ENCODE measurements at regions not wholly inside any gene's neighbourhood (a gene's known extent, or its start where the extent isn't known, plus 50 kb on each side); places are given as distances from the start of the nearest gene placed in this dataset.

DNA sequence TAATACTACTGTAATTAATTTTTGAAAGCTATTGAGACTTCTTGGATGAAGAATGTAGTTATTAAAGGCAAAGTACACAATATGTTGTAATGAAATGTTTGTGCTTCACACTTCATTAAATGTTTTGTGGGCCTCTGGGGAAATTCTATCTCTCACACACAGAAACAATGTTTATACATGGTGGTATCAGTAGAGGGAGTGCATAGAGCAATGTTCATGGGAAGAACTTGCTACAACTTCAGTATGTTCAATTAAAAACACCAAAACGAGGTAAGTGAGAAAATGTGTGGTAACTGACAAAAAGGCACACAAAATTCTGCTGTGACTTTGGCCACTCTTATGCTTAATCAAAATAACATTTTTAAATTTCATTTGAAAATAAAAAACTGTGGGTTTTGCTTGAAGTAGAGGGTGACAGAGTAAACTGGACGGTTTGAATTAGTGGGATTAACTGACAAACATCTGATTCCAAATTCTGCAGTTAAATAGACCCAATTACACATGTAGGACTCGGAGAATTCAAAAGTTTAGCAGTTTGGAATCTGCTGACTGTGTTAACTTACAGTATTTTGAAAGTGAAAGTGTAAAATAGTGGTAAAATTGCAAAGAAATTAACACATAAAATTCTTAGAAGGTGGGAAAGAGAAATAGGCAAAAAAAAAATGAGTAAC, 111.4 kb upstream of the TTC29 start:
- WGBS, 2 donors (ENCODE audit: extremely low coverage in 2 of 2, insufficient read length in 2 of 2, insufficient replicate concordance in 1 of 2): no CpG with 5 or more reads among the region's 3 CpGs
- H3K4me1 ChIP-seq (ENCODE audit: control insufficient read depth in 2 of 2, insufficient read depth in 1 of 2, low read depth in 1 of 2, low read length in 2 of 2): peaks cover 19 to 33% of the 10 kb centered on the region in 2 donors
- no peak overlapping the region for H3K9ac ChIP-seq (ENCODE audit: low read depth, low read length, poor library complexity)
- H2AFZ ChIP-seq (ENCODE audit: low read length): peak overlapping the region; percentile 70
- no peak overlapping the region for H2BK120ac ChIP-seq (ENCODE audit: low read depth, low read length)
- DNase-seq (ENCODE audit: low spot score): no peak
- H3K18ac ChIP-seq (ENCODE audit: low read length): no peak overlapping the region
- no peak overlapping the region for H4K8ac ChIP-seq (ENCODE audit: low read depth, low read length)
- H4K91ac ChIP-seq (ENCODE audit: low read depth, low read length, poor library complexity): no peak overlapping the region
- H3K4me3 ChIP-seq (ENCODE audit: low read length in 2 of 2): no peak overlapping the region
- H2AK5ac ChIP-seq (ENCODE audit: low read depth, low read length): no peak overlapping the region
- H3K36me3 ChIP-seq (replicated peaks in 1 of 2; ENCODE audit: control insufficient read depth in 2 of 2, insufficient read depth in 2 of 2, low read length in 2 of 2): no peaks in the 10 kb centered on the region
- no peak overlapping the region for H3K14ac ChIP-seq (ENCODE audit: low read length)
- no peak overlapping the region for H2BK12ac ChIP-seq (ENCODE audit: low read length)
- H3K9me3 ChIP-seq (replicated peaks in 1 of 2; ENCODE audit: control insufficient read depth in 2 of 2, insufficient read depth in 1 of 2, low read depth in 1 of 2, low read length in 2 of 2): peaks cover 1 to 3% of the 10 kb centered on the region in 2 donors
- no peak overlapping the region for H3K23ac ChIP-seq (ENCODE audit: low read depth, low read length, poor library complexity)
- no peak overlapping the region for H3K27ac ChIP-seq (replicated peaks; ENCODE audit: low read length)
- no peak overlapping the region for H2BK15ac ChIP-seq (ENCODE audit: low read length)
- H3K27me3 ChIP-seq (ENCODE audit: control insufficient read depth in 3 of 3, insufficient read depth in 3 of 3, low read depth in 1 of 3, low read length in 3 of 3): no peaks in the 10 kb centered on the region
- H3K4ac ChIP-seq (ENCODE audit: low read length): no peak overlapping the region
- H3K4me2 ChIP-seq (ENCODE audit: insufficient read depth, low read length, poor library complexity, severe bottlenecking): no peak overlapping the region
- no peaks in the 10 kb centered on the region for H3K79me1 ChIP-seq (ENCODE audit: low read depth, low read length)
- H2BK5ac ChIP-seq (ENCODE audit: low read length): no peak overlapping the region

- no CpG with 5 or more reads among the region's 7 CpGs for WGBS, 2 donors (ENCODE audit: extremely low coverage in 2 of 2, insufficient read length in 2 of 2, insufficient replicate concordance in 1 of 2)
- Histone ChIP-seq H2AK5ac (ENCODE audit: low read depth, low read length) (no peak overlapping the region), H3K4me1 (ENCODE audit: control insufficient read depth in 2 of 2, insufficient read depth in 1 of 2, low read depth in 1 of 2, low read length in 2 of 2) (peaks cover 18 to 39% of the 10 kb centered on the region in 2 donors), H2AFZ (ENCODE audit: low read length) (peak overlapping the region; percentile 70), H3K4me3 (ENCODE audit: low read length in 2 of 2) (no peak overlapping the region), H3K9ac (ENCODE audit: low read depth, low read length, poor library complexity) (no peak overlapping the region), H3K27ac (replicated peaks; ENCODE audit: low read length) (no peak overlapping the region), H3K18ac (ENCODE audit: low read length) (no peak overlapping the region), H3K79me1 (ENCODE audit: low read depth, low read length) (no peaks in the 10 kb centered on the region), H4K8ac (ENCODE audit: low read depth, low read length) (no peak overlapping the region), H2BK12ac (ENCODE audit: low read length) (no peak overlapping the region), H3K4me2 (ENCODE audit: insufficient read depth, low read length, poor library complexity, severe bottlenecking) (no peak overlapping the region), H4K91ac (ENCODE audit: low read depth, low read length, poor library complexity) (no peak overlapping the region), H3K27me3 (ENCODE audit: control insufficient read depth in 3 of 3, insufficient read depth in 3 of 3, low read depth in 1 of 3, low read length in 3 of 3) (no peaks in the 10 kb centered on the region), H3K23ac (ENCODE audit: low read depth, low read length, poor library complexity) (no peak overlapping the region), H3K14ac (ENCODE audit: low read length) (no peak overlapping the region), H2BK120ac (ENCODE audit: low read depth, low read length) (no peak overlapping the region), H3K9me3 (replicated peaks in 1 of 2; ENCODE audit: control insufficient read depth in 2 of 2, insufficient read depth in 1 of 2, low read depth in 1 of 2, low read length in 2 of 2) (peaks cover 0 to 3% of the 10 kb centered on the region in 2 donors), H2BK5ac (ENCODE audit: low read length) (no peak overlapping the region), H3K36me3 (replicated peaks in 1 of 2; ENCODE audit: control insufficient read depth in 2 of 2, insufficient read depth in 2 of 2, low read length in 2 of 2) (no peaks in the 10 kb centered on the region), H3K4ac (ENCODE audit: low read length) (no peak overlapping the region), H2BK15ac (ENCODE audit: low read length) (no peak overlapping the region)
- no peak for DNase-seq (ENCODE audit: low spot score)
Observed at GRCh38 chr4:147057611-147058190, 112.0 kb upstream of the TTC29 start.

DNA sequence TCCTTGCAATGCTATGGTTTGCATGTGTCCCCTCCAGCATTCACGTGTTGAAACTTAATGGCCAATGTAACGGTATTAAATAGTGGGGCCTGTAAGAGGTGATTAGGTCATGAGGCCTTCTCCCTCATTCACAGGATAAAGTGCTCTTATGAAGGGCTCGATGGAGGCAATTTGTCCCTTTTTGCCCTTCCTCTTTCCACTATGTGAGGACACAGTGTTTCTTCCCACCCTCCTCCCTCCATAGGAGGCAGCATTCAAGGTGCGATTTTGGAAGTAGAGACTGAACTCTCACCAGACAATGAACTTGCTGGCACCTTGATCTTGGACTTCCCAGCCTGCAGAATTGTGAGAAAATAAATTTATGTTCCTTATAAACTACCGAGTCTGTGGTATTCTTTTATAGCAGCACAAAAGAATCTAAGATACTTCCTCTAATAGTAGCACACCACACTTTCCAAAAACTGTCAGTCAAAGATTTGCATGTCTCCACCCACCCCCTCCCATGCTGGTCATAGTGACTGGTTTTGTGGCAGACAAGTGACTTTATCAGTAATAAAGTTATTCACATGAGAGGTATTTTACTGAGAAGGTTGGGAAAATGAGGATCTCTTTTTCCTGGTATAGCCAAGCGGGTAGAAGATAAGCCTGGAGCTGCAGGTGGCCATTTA, 113.5 kb upstream of the TTC29 start:
- H3K4me1 ChIP-seq (ENCODE audit: control insufficient read depth in 2 of 2, insufficient read depth in 1 of 2, low read depth in 1 of 2, low read length in 2 of 2): peaks cover 18 to 39% of the 10 kb centered on the region in 2 donors
- peaks cover 0 to 3% of the 10 kb centered on the region in 2 donors for H3K9me3 ChIP-seq (replicated peaks in 1 of 2; ENCODE audit: control insufficient read depth in 2 of 2, insufficient read depth in 1 of 2, low read depth in 1 of 2, low read length in 2 of 2)
- no peak overlapping the region for H3K4me2 ChIP-seq (ENCODE audit: insufficient read depth, low read length, poor library complexity, severe bottlenecking)
- H3K79me1 ChIP-seq (ENCODE audit: low read depth, low read length): no peaks in the 10 kb centered on the region
- no peak overlapping the region for H3K4ac ChIP-seq (ENCODE audit: low read length)
- no peak overlapping the region for H3K23ac ChIP-seq (ENCODE audit: low read depth, low read length, poor library complexity)
- H2AFZ ChIP-seq (ENCODE audit: low read length): peak overlapping the region; percentile 5
- peak overlapping the region; percentile 37 for H3K27ac ChIP-seq (replicated peaks; ENCODE audit: low read length)
- no peak overlapping the region for H2AK5ac ChIP-seq (ENCODE audit: low read depth, low read length)
- no peak overlapping the region for H3K4me3 ChIP-seq (ENCODE audit: low read length in 2 of 2)
- no peak overlapping the region for H2BK15ac ChIP-seq (ENCODE audit: low read length)
- no peaks in the 10 kb centered on the region for H3K36me3 ChIP-seq (replicated peaks in 1 of 2; ENCODE audit: control insufficient read depth in 2 of 2, insufficient read depth in 2 of 2, low read length in 2 of 2)
- H3K9ac ChIP-seq (ENCODE audit: low read depth, low read length, poor library complexity): no peak overlapping the region
- H2BK12ac ChIP-seq (ENCODE audit: low read length): peak overlapping the region; percentile 28
- no peaks in the 10 kb centered on the region for H3K27me3 ChIP-seq (ENCODE audit: control insufficient read depth in 3 of 3, insufficient read depth in 3 of 3, low read depth in 1 of 3, low read length in 3 of 3)
- no peak overlapping the region for H2BK5ac ChIP-seq (ENCODE audit: low read length)
- H4K91ac ChIP-seq (ENCODE audit: low read depth, low read length, poor library complexity): no peak overlapping the region
- no peak overlapping the region for H3K18ac ChIP-seq (ENCODE audit: low read length)
- DNase-seq (ENCODE audit: low spot score): no peak
- WGBS, 2 donors (ENCODE audit: extremely low coverage in 2 of 2, insufficient read length in 2 of 2, insufficient replicate concordance in 1 of 2): no CpG with 5 or more reads among the region's 6 CpGs
- H2BK120ac ChIP-seq (ENCODE audit: low read depth, low read length): no peak overlapping the region
- no peak overlapping the region for H3K14ac ChIP-seq (ENCODE audit: low read length)
- no peak overlapping the region for H4K8ac ChIP-seq (ENCODE audit: low read depth, low read length)

All from neuronal stem cell (in vitro differentiated cells).